Esophagus (tissue), 2 donors: ENCODE measurements at regions not wholly inside any gene's neighbourhood (a gene's known extent, or its start where the extent isn't known, plus 50 kb on each side); places are given as distances from the start of the nearest gene placed in this dataset.

ENCODE experiments used
- H3K27ac ChIP-seq, 2 donors: one replicate each; pipeline ENCODE4 v1.5.1; 2013; ENCODE audit warnings: low read depth in 2 of 2, mild to moderate bottlenecking in 2 of 2, inconsistent platforms in 1 of 2, low read length in 1 of 2, moderate library complexity in 1 of 2
- H3K27me3 ChIP-seq, 2 donors: one replicate each; pipeline ENCODE4 v1.6.1; 2013; ENCODE audit warnings: low read length in 2 of 2, control low read depth in 1 of 2, mild to moderate bottlenecking in 1 of 2; ENCODE audit not compliant: insufficient read depth in 2 of 2, control insufficient read depth in 1 of 2
- H3K36me3 ChIP-seq, 2 donors: one replicate each; pipeline ENCODE4 v1.6.1; 2013; ENCODE audit warnings: low read length in 1 of 2; ENCODE audit not compliant: control insufficient read depth in 2 of 2, insufficient read depth in 2 of 2
- H3K4me1 ChIP-seq, 2 donors: one replicate each; pipeline ENCODE4 v1.6.1; 2013; ENCODE audit warnings: low read length in 1 of 2; ENCODE audit not compliant: control insufficient read depth in 2 of 2, insufficient read depth in 2 of 2
- H3K4me3 ChIP-seq, 2 donors: one replicate each; pipeline ENCODE4 v1.5.1; 2013; ENCODE audit warnings: low read length in 2 of 2, mild to moderate bottlenecking in 2 of 2, low read depth in 1 of 2, moderate library complexity in 1 of 2
- H3K9me3 ChIP-seq, 2 donors: one replicate each; pipeline ENCODE4 v1.6.1; 2013; ENCODE audit warnings: mild to moderate bottlenecking in 2 of 2, low read depth in 1 of 2, low read length in 1 of 2, moderate library complexity in 1 of 2; ENCODE audit not compliant: control insufficient read depth in 2 of 2, insufficient read depth in 1 of 2
- WGBS, 2 donors: extraction: QIAGEN DNeasy Blood & Tissue Kit; methylation state at CpG; one replicate each; pipeline ENCODE4 v1.1.7; 2013; 5-methylcytosine and 5-hydroxymethylcytosine counted together
- donor health status: healthy with polysubstance abuse.
- donor health status: Bipolar disorder and iron deficiency.

DNA sequence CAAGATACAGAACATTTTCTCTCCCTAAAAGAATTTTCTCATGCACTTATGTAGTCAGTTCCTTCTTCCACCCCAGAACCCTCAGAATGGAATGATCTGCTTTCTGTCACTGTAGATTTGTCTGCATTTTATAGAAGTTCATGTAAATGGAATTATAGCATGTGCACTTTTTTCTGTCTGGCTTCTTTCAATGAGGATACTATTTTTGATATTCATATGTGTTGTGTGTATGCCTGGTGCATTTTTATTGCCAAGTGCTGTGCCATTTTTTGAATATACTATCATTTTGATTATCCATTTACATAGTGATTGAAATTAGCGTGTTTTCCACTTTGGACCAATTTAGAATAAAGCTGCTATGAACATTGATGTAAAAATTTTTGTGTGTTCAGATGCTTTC is 156.6 kb upstream of the ALCAM start:
- H3K4me3 ChIP-seq, result no peak overlapping the region
- no peaks in the 10 kb centered on the region for H3K4me1 ChIP-seq
- no peaks in the 10 kb centered on the region for H3K36me3 ChIP-seq
- no peaks in the 10 kb centered on the region for H3K9me3 ChIP-seq
- H3K27ac ChIP-seq, result no peak overlapping the region
- no peaks in the 10 kb centered on the region for H3K27me3 ChIP-seq
- 78 to 85% methylated on average over 1 of the region's 1 CpG for WGBS, 2 donors

DNA sequence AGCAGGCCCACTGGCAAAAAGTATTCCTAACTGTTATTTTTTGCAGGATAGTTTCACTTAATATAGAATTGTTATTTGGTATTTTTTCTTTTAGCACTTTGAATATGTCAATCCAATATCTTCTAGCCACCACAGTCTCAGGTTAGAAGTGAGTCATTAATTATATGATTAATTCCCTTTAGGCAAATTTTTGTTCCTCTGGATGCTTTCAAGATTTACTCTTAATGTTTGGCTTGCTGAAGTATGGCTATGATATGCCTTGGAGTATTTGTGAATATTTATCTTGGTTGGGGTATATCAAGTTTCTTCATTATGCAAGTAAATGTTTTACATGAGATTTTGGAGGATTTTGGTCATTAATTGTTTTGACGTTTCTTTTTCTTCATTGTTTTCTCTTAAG is 152.1 kb upstream of the ALCAM start:
- H3K36me3 ChIP-seq, result no peaks in the 10 kb centered on the region
- no peak overlapping the region for H3K4me3 ChIP-seq
- H3K9me3 ChIP-seq, result no peaks in the 10 kb centered on the region
- H3K27me3 ChIP-seq, result no peaks in the 10 kb centered on the region
- no peaks in the 10 kb centered on the region for H3K4me1 ChIP-seq
- WGBS, 2 donors, result 56 to 76% methylated on average over 1 of the region's 1 CpG
- H3K27ac ChIP-seq, result no peak overlapping the region

DNA sequence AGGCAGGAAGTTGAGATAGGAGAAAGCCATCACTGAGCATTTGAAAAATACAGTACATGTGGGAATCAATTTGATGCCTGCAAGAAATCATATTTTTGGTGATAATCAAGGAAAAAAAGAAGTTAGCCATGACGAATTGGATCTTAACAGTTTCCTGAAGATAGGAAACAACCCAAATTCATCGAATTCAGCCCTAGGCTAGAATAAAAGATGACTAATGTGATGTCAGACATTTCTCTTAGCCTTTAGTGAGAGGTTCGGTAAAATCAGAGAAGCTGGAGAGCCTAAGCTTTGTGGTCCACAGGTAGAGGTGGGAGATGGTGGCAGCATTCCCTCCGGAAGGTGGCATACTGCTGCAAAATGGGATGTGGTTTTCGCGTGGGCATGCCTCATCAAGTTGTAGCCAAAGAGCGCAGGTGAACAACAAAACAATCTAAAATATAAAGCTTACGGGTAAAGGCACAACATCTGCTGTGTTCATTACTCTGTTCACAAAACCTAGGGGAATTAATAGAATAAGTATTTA is 144.1 kb upstream of the ALCAM start:
- Histone ChIP-seq H3K4me1 (no peaks in the 10 kb centered on the region), H3K9me3 (no peaks in the 10 kb centered on the region), H3K36me3 (no peaks in the 10 kb centered on the region), H3K4me3 (no peak overlapping the region), H3K27me3 (no peaks in the 10 kb centered on the region), H3K27ac (no peak overlapping the region)
- 70 to 78% methylated on average over 8 of the region's 8 CpGs for WGBS, 2 donors

DNA sequence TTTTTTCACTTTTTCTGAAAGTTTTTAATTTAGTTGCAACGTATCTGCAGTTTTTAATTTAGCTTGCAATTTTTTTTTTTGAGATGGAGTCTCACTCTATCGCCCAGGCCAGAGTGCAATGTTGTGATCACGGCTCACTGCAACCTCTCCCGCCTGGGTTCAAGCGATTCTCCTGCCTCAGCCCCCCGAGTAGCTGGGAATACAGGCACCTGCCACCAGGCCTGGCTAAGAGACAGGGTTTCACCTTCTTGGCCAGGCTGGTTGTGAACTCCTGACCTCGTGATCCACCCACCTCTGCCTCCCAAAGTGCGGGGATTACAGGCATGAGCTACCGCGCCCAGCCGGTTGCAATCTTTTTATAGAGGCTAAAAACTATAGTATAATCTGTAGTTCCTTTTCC is 142.9 kb upstream of the ALCAM start:
- no peaks in the 10 kb centered on the region for H3K9me3 ChIP-seq
- H3K27ac ChIP-seq, result no peak overlapping the region
- H3K36me3 ChIP-seq, result no peaks in the 10 kb centered on the region
- no peaks in the 10 kb centered on the region for H3K4me1 ChIP-seq
- no peak overlapping the region for H3K4me3 ChIP-seq
- WGBS, 2 donors, result 86 to 88% methylated on average over 11 of the region's 11 CpGs
- no peaks in the 10 kb centered on the region for H3K27me3 ChIP-seq

DNA sequence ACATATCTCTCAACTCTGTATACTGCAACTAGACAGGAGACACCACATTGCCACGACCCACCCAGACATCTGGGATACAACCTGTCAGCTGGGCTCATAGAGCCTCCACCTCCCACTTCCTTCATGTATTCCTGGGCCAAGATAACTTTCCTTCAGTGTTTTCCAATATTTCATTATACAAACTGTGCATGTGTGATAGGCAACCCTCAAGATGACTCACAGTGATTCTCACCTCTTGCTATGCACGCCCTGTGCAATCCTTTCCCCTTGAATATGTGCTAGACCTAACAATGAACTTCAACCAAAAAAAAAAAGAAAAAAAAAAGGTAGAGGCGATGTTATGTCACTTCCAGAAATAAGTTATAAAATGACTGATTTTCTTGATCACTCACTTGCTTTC is 138.0 kb upstream of the ALCAM start:
- Histone ChIP-seq H3K4me3 (no peak overlapping the region), H3K36me3 (no peaks in the 10 kb centered on the region), H3K9me3 (no peaks in the 10 kb centered on the region), H3K4me1 (no peaks in the 10 kb centered on the region), H3K27me3 (no peaks in the 10 kb centered on the region), H3K27ac (no peak overlapping the region)
- WGBS, 2 donors, result 73 to 76% methylated on average over 3 of the region's 3 CpGs

DNA sequence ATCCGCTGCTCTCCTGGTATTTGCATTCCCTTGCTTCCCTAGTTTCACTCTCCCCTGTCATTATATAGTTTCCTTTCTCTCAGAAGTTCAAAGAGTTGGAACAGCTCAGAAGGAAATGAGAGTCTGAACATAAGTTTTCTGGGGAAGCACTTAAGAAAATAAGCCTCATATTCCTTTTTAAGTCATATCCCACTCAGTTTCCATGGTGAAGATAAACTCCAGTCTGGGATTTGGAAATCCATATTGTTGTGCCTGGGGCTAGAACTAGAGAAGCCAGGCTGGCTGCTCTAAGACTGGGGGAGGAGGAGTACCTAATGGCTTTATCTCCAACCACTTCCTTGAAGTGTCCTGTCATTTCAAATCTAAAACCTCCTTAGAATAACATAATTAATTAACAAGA is 134.2 kb upstream of the ALCAM start:
- Histone ChIP-seq H3K4me1 (no peaks in the 10 kb centered on the region), H3K4me3 (no peak overlapping the region), H3K27me3 (no peaks in the 10 kb centered on the region), H3K36me3 (no peaks in the 10 kb centered on the region), H3K9me3 (no peaks in the 10 kb centered on the region), H3K27ac (no peak overlapping the region)
- 55 to 84% methylated on average over 1 of the region's 1 CpG for WGBS, 2 donors

DNA sequence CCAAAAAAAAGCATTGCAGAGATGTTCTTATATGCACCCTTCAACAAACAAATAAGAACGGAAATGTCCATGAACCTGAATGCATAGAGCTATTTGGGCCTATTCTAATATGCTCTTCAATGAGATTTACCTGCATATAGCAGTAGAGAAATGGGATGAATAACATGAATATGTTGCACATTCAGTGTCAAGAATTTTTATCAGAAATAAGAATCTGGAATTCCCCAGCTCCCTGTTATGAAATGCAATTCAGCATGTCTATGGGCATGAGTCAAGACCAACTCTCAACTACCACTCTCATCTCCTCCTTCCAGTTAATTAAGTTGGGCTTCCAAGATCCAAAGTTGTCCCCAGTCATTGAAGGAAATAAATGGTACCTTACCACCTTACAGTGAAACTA is 133.7 kb upstream of the ALCAM start:
- Histone ChIP-seq H3K9me3 (no peaks in the 10 kb centered on the region), H3K27me3 (no peaks in the 10 kb centered on the region), H3K36me3 (no peaks in the 10 kb centered on the region), H3K4me3 (no peak overlapping the region), H3K27ac (no peak overlapping the region), H3K4me1 (no peaks in the 10 kb centered on the region)
- WGBS, 2 donors, result 93 to 96% methylated on average over 1 of the region's 1 CpG

DNA sequence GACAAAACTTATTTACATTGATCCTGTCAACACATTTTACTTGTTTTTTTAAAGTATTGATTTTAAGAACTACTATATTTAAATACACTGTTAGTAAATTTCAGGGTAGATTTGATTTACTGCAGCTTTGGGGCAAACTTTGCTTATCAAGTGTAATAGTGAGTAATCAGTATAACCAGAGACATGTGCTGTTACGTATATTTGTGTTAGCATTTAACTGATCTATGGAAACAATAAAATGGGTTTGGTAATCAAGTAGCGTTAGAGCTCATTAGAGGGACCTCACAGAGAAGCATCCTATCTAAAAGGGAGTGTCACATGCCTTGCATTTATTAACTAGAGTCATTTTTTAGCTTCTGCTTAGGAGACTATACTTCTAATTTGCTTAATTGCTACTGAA is 131.5 kb upstream of the ALCAM start:
- Histone ChIP-seq H3K4me1 (no peaks in the 10 kb centered on the region), H3K9me3 (no peaks in the 10 kb centered on the region), H3K4me3 (no peak overlapping the region), H3K27ac (no peak overlapping the region), H3K36me3 (no peaks in the 10 kb centered on the region), H3K27me3 (no peaks in the 10 kb centered on the region)
- WGBS, 2 donors, result 62 to 84% methylated on average over 2 of the region's 2 CpGs

DNA sequence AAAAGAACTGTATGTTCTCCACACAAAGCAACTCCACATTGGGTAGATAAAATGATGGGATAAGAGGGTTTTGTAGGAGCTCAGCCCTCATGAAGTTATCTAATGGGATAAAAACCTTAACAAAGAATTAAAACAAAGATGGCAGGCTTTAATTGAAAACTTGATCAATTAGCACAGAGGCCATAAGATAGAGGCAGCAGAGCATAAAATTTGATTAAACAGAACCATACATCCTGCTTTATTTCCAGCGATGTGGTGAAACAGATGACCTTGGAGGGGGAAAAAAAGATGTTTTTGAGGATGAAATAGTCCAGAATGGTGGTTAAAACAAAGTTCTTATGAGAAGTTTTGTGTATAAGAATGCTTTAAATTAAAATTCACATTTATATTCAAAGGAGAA is 130.9 kb upstream of the ALCAM start:
- no peak overlapping the region for H3K27ac ChIP-seq
- no peaks in the 10 kb centered on the region for H3K36me3 ChIP-seq
- H3K27me3 ChIP-seq, result no peaks in the 10 kb centered on the region
- H3K4me1 ChIP-seq, result no peaks in the 10 kb centered on the region
- H3K9me3 ChIP-seq, result no peaks in the 10 kb centered on the region
- H3K4me3 ChIP-seq, result no peak overlapping the region
- 62 to 73% methylated on average over 1 of the region's 1 CpG for WGBS, 2 donors

DNA sequence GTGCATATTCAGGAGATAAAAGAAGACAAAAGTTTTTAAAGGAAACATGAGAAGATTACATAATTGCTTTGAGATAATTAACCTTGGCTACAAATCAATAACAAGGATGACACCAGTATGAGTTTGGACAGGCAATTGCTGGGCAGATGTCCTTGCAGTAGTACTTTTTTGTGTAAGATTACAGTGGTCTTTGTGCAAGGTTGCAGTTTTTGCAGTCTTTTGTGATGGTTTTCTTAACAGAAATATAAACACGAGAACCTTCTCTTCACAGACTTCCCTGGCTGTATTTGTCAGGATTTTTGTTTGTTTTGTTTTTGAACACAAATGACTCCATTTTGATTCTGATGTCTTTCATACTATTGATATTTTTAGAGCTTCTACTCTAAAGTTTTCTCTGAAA is 128.3 kb upstream of the ALCAM start:
- Histone ChIP-seq H3K27ac (no peak overlapping the region), H3K27me3 (no peaks in the 10 kb centered on the region), H3K4me3 (no peak overlapping the region), H3K36me3 (no peaks in the 10 kb centered on the region), H3K4me1 (no peaks in the 10 kb centered on the region), H3K9me3 (no peaks in the 10 kb centered on the region)
- WGBS, 2 donors, result 78 to 83% methylated on average over 1 of the region's 1 CpG
